Neural progenitor cell (in vitro differentiated cells): ENCODE measurements at regions not wholly inside any gene's neighbourhood (a gene's known extent, or its start where the extent isn't known, plus 50 kb on each side); places are given as distances from the start of the nearest gene placed in this dataset.

Experiments
- DNase-seq: peaks from one replicate; pipeline ENCODE4 v3.0.0-alpha.2; 2016; ENCODE audit warnings: low spot score
- H2AFZ ChIP-seq: fragments of 200-600 bp; sonication (generic); replicated peaks from 2 replicates; pipeline ENCODE4 v1.6.1; 2016; ENCODE audit warnings: antibody characterized with exemption
- H3F3A ChIP-seq: fragments of 200-600 bp; sonication (generic); 2 replicates; pipeline ENCODE4 v1.6.1; 2016; ENCODE audit warnings: antibody characterized with exemption, low read depth
- H3K27ac ChIP-seq: fragments of 200-600 bp; sonication (generic); 2 replicates; pipeline ENCODE4 v1.5.1; 2016; ENCODE audit warnings: mild to moderate bottlenecking
- H3K27me3 ChIP-seq: fragments of 200-600 bp; sonication (generic); 2 replicates; pipeline ENCODE4 v1.6.1; 2016; ENCODE audit warnings: mild to moderate bottlenecking, moderate library complexity
- H3K36me3 ChIP-seq: fragments of 200-600 bp; sonication (generic); 2 replicates; pipeline ENCODE4 v1.5.1; 2016
- H3K4me1 ChIP-seq: fragments of 200-600 bp; sonication (generic); 2 replicates; pipeline ENCODE4 v1.6.1; 2016; ENCODE audit warnings: mixed run types
- H3K4me2 ChIP-seq: fragments of 200-600 bp; sonication (generic); 2 replicates; pipeline ENCODE4 v1.6.1; 2016
- H3K4me3 ChIP-seq: fragments of 200-600 bp; sonication (generic); 2 replicates; pipeline ENCODE4 v1.5.1; 2016
- H3K79me2 ChIP-seq: fragments of 200-600 bp; sonication (generic); 2 replicates; pipeline ENCODE4 v1.6.1; 2016; ENCODE audit warnings: low read depth
- H3K9ac ChIP-seq: fragments of 200-600 bp; sonication (generic); 2 replicates; pipeline ENCODE4 v1.6.1; 2016
- H3K9me3 ChIP-seq: fragments of 200-600 bp; sonication (generic); 2 replicates; pipeline ENCODE4 v1.5.1; 2016; ENCODE audit warnings: low read depth
- H4K20me1 ChIP-seq: fragments of 200-600 bp; sonication (generic); 2 replicates; pipeline ENCODE4 v1.6.1; 2016; ENCODE audit warnings: low read depth
- H3K27ac Mint-ChIP-seq: 3 replicates; pipeline ENCODE4 v1.8.0; 2021; ENCODE audit warnings: mixed read lengths
- H3K27me3 Mint-ChIP-seq: 2 replicates; pipeline ENCODE4 v1.8.0; 2022; ENCODE audit warnings: low read depth, mild to moderate bottlenecking, inconsistent platforms, moderate library complexity, mixed read lengths; ENCODE audit not compliant: insufficient read depth
- H3K36me3 Mint-ChIP-seq: 3 replicates; pipeline ENCODE4 v1.8.0; 2021; ENCODE audit warnings: mixed read lengths
- H3K4me1 Mint-ChIP-seq: 3 replicates; pipeline ENCODE4 v1.8.0; 2021; ENCODE audit warnings: mixed read lengths
- H3K4me3 Mint-ChIP-seq: 3 replicates; pipeline ENCODE4 v1.8.0; 2021; ENCODE audit warnings: mild to moderate bottlenecking, moderate library complexity, mixed read lengths
- H3K9me3 Mint-ChIP-seq: 3 replicates; pipeline ENCODE4 v1.8.0; 2020; ENCODE audit warnings: mixed read lengths
- CTCF ChIP-seq: fragments of 200-600 bp; sonication (generic); IDR thresholded peaks from 2 replicates; pipeline ENCODE4 v1.5.1; 2017; ENCODE audit warnings: antibody characterized with exemption, mild to moderate bottlenecking
- EZH2 ChIP-seq: fragments of 200-600 bp; sonication (generic); IDR thresholded peaks from 2 replicates; pipeline ENCODE4 v1.6.1; 2017; ENCODE audit warnings: antibody characterized with exemption, mild to moderate bottlenecking, moderate library complexity
- EZH2phosphoT487 ChIP-seq: fragments of 200-600 bp; sonication (generic); IDR thresholded peaks from 2 replicates; pipeline ENCODE4 v1.6.1; 2017; ENCODE audit warnings: antibody characterized with exemption

GRCh38 chr6:54681267-54681666 is 165.3 kb upstream of the FAM83B start:
- no peak for DNase-seq
- no peak overlapping the region for H3K4me3 ChIP-seq
- peaks cover 7% of the 10 kb centered on the region for H3K4me1 Mint-ChIP-seq
- H3K9ac ChIP-seq: no peak overlapping the region
- no peak overlapping the region for H3K4me2 ChIP-seq
- H3K27me3 Mint-ChIP-seq: peaks cover 2% of the 10 kb centered on the region
- H3K27ac Mint-ChIP-seq: no peak overlapping the region
- H3K27ac ChIP-seq: no peak overlapping the region
- H3K27me3 ChIP-seq: no peaks in the 10 kb centered on the region
- H3K9me3 Mint-ChIP-seq: no peaks in the 10 kb centered on the region
- no peaks in the 10 kb centered on the region for H3K4me1 ChIP-seq
- TF ChIP-seq EZH2 (no peak), EZH2phosphoT487 (no peak), CTCF (no peak)
- no peak overlapping the region for H2AFZ ChIP-seq
- H3K36me3 Mint-ChIP-seq: no peaks in the 10 kb centered on the region
- no peaks in the 10 kb centered on the region for H3K9me3 ChIP-seq
- no peaks in the 10 kb centered on the region for H3K36me3 ChIP-seq
- H3K79me2 ChIP-seq: no peaks in the 10 kb centered on the region
- no peaks in the 10 kb centered on the region for H3F3A ChIP-seq
- no peaks in the 10 kb centered on the region for H4K20me1 ChIP-seq
- H3K4me3 Mint-ChIP-seq: no peak overlapping the region

GRCh38 chr6:54681987-54682386 is 164.6 kb upstream of the FAM83B start:
- no peak overlapping the region for H3K27ac Mint-ChIP-seq
- H3K27me3 ChIP-seq: no peaks in the 10 kb centered on the region
- no peak overlapping the region for H3K4me3 Mint-ChIP-seq
- no peaks in the 10 kb centered on the region for H3K79me2 ChIP-seq
- no peaks in the 10 kb centered on the region for H3K9me3 Mint-ChIP-seq
- H4K20me1 ChIP-seq: no peaks in the 10 kb centered on the region
- TF ChIP-seq CTCF: no peak
- no peak for TF ChIP-seq EZH2phosphoT487
- TF ChIP-seq EZH2: no peak
- H3K36me3 ChIP-seq: no peaks in the 10 kb centered on the region
- H3F3A ChIP-seq: no peaks in the 10 kb centered on the region
- H3K9ac ChIP-seq: no peak overlapping the region
- H3K4me2 ChIP-seq: no peak overlapping the region
- H3K27ac ChIP-seq: no peak overlapping the region
- peaks cover 7% of the 10 kb centered on the region for H3K4me1 Mint-ChIP-seq
- no peak overlapping the region for H2AFZ ChIP-seq
- peaks cover 2% of the 10 kb centered on the region for H3K27me3 Mint-ChIP-seq
- no peak for DNase-seq
- H3K9me3 ChIP-seq: no peaks in the 10 kb centered on the region
- H3K4me1 ChIP-seq: no peaks in the 10 kb centered on the region
- H3K36me3 Mint-ChIP-seq: no peaks in the 10 kb centered on the region
- H3K4me3 ChIP-seq: no peak overlapping the region

GRCh38 chr6:54689620-54690019 is 157.0 kb upstream of the FAM83B start:
- H3K27me3 Mint-ChIP-seq: peaks cover 2% of the 10 kb centered on the region
- DNase-seq: no peak
- no peak overlapping the region for H3K27ac ChIP-seq
- no peaks in the 10 kb centered on the region for H3F3A ChIP-seq
- H3K27ac Mint-ChIP-seq: no peak overlapping the region
- H3K4me1 ChIP-seq: no peaks in the 10 kb centered on the region
- peaks cover 27% of the 10 kb centered on the region for H3K27me3 ChIP-seq
- TF ChIP-seq EZH2 (no peak), EZH2phosphoT487 (no peak), CTCF (no peak)
- no peaks in the 10 kb centered on the region for H4K20me1 ChIP-seq
- H2AFZ ChIP-seq: no peak overlapping the region
- no peaks in the 10 kb centered on the region for H3K9me3 ChIP-seq
- peaks cover 6% of the 10 kb centered on the region for H3K4me1 Mint-ChIP-seq
- no peaks in the 10 kb centered on the region for H3K36me3 ChIP-seq
- H3K36me3 Mint-ChIP-seq: no peaks in the 10 kb centered on the region
- H3K4me2 ChIP-seq: no peak overlapping the region
- H3K9me3 Mint-ChIP-seq: no peaks in the 10 kb centered on the region
- H3K4me3 ChIP-seq: no peak overlapping the region
- H3K9ac ChIP-seq: no peak overlapping the region
- H3K4me3 Mint-ChIP-seq: no peak overlapping the region
- no peaks in the 10 kb centered on the region for H3K79me2 ChIP-seq

GRCh38 chr6:54690596-54690995 is 156.0 kb upstream of the FAM83B start:
- TF ChIP-seq EZH2phosphoT487 (no peak), EZH2 (no peak), CTCF (no peak)
- no peaks in the 10 kb centered on the region for H3K4me1 ChIP-seq
- H3K9me3 Mint-ChIP-seq: no peaks in the 10 kb centered on the region
- no peaks in the 10 kb centered on the region for H3K4me1 Mint-ChIP-seq
- H3K4me2 ChIP-seq: no peak overlapping the region
- no peak overlapping the region for H3K9ac ChIP-seq
- H3K27me3 ChIP-seq: peaks cover 27% of the 10 kb centered on the region
- H3K4me3 ChIP-seq: no peak overlapping the region
- peaks cover 2% of the 10 kb centered on the region for H3K27me3 Mint-ChIP-seq
- no peaks in the 10 kb centered on the region for H3K36me3 Mint-ChIP-seq
- H2AFZ ChIP-seq: no peak overlapping the region
- no peak for DNase-seq
- no peaks in the 10 kb centered on the region for H4K20me1 ChIP-seq
- no peaks in the 10 kb centered on the region for H3K9me3 ChIP-seq
- no peak overlapping the region for H3K27ac ChIP-seq
- no peak overlapping the region for H3K4me3 Mint-ChIP-seq
- H3K27ac Mint-ChIP-seq: no peak overlapping the region
- H3F3A ChIP-seq: no peaks in the 10 kb centered on the region
- H3K36me3 ChIP-seq: no peaks in the 10 kb centered on the region
- no peaks in the 10 kb centered on the region for H3K79me2 ChIP-seq
